ENCODE measurements at regions not wholly inside any gene's neighbourhood (a gene's known extent, or its start where the extent isn't known, plus 50 kb on each side); places are given as distances from the start of the nearest gene placed in this dataset.
A peak's percentile ranks its signal among the peaks of the same experiment; 100 is the strongest.
"Not testable (repeated sequence)": the region's sequence is repeated elsewhere in the genome, so short reads cannot be mapped to it uniquely, and the experiment has no call there.

DNA sequence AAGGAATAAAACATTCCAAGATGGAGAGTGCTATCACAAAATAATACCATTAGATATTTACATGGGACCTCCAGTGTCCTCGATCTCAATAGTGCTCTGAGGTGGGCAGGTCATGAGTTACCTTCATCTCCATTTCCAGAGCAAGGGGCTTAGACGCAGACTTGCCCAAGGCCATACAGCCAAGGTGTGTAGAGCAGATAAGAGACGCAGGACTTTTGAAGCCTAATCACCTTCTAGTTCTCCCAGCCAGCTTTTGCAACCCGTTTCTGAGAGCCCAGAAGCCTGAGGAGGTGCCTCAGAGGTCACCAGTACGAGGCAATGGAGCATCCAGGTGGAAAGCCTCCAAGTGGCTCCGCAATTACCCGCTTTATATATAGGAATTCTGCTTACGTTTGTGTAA lies 294.7 kb downstream of the LNPK start:
- H3K4me1 Mint-ChIP-seq, result no peaks in the 10 kb centered on the region

DNA sequence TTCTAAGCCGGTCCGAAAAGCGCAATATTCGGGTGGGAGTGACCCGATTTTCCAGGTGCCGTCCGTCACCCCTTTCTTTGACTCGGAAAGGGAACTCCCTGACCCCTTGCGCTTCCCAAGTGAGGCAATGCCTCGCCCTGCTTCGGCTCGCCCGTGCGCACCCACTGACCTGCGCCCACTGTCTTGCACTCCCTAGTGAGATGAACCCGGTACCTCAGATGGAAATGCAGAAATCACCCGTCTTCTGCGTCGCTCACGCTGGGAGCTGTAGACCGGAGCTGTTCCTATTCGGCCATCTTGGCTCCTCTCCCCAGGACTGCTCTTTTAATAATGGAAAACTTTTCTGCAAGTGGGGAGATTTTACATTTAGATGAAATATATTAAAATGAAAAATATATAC lies 297.5 kb downstream of the LNPK start:
- not testable (repeated sequence) for H3K4me3 ChIP-seq (ENCODE audit: low read depth, low read length); H3K9me3 Mint-ChIP-seq; H3K27ac ChIP-seq (ENCODE audit: insufficient read depth, low read length, poor library complexity, severe bottlenecking); H3K27me3 ChIP-seq (ENCODE audit: control insufficient read depth, insufficient read depth, low read length); DNase-seq; H3K4me1 ChIP-seq (ENCODE audit: control insufficient read depth, insufficient read depth, low read length, poor library complexity, severe bottlenecking); H3K36me3 ChIP-seq (ENCODE audit: control insufficient read depth, insufficient read depth, low read length); H3K4me1 Mint-ChIP-seq; H3K36me3 Mint-ChIP-seq; H3K27ac Mint-ChIP-seq; H3K9me3 ChIP-seq (ENCODE audit: control insufficient read depth in 2 of 2, low read length in 2 of 2); ATAC-seq (ENCODE audit: low read depth in 2 of 2); H3K27me3 Mint-ChIP-seq; H3K4me3 Mint-ChIP-seq

More for the DNA sequence above, 294.7 kb downstream of the LNPK start:
- DNase-seq (no peak), ATAC-seq (ENCODE audit: low read depth in 2 of 2) (no peak)
- Mint-ChIP-seq H3K27me3 (peaks cover 4% of the 10 kb centered on the region), H3K9me3 (peaks cover 0 to 12% (median 0%) of the 10 kb centered on the region in 7 donors), H3K36me3 (no peaks in the 10 kb centered on the region), H3K27ac (no peak overlapping the region), H3K4me3 (no peak overlapping the region)
- no peaks in the 10 kb centered on the region for H3K27me3 ChIP-seq (ENCODE audit: control insufficient read depth, insufficient read depth, low read length)
- no peaks in the 10 kb centered on the region for H3K9me3 ChIP-seq (ENCODE audit: control insufficient read depth in 2 of 2, low read length in 2 of 2)
- no peak overlapping the region for H3K27ac ChIP-seq (ENCODE audit: insufficient read depth, low read length, poor library complexity, severe bottlenecking)
- no peaks in the 10 kb centered on the region for H3K36me3 ChIP-seq (ENCODE audit: control insufficient read depth, insufficient read depth, low read length)
- no peak overlapping the region for H3K4me3 ChIP-seq (ENCODE audit: low read depth, low read length)
- no peaks in the 10 kb centered on the region for H3K4me1 ChIP-seq (ENCODE audit: control insufficient read depth, insufficient read depth, low read length, poor library complexity, severe bottlenecking)

DNA sequence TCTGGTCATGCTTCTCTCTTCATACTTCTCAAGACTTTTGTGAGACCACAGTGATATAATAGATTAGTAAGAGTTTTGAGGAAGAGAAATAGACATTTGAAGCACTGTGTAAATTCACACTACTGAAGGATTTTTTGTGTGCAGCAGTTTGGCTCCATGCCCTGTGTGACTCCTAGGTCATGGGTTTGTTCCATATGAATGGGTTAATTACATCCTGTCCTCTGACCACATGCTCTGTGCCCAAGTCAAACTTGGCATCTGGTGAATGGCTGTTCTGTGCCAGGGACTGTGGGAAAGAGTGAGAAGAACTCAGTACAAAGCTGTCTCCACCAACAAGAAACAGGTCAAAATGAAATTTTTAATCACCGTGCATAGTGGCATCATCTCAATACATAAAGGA lies 304.0 kb downstream of the LNPK start:
- no peak for ATAC-seq (ENCODE audit: low read depth in 2 of 2)
- Histone ChIP-seq H3K4me1 (ENCODE audit: control insufficient read depth, insufficient read depth, low read length, poor library complexity, severe bottlenecking) (no peaks in the 10 kb centered on the region), H3K9me3 (ENCODE audit: control insufficient read depth in 2 of 2, low read length in 2 of 2) (no peaks in the 10 kb centered on the region), H3K27ac (ENCODE audit: insufficient read depth, low read length, poor library complexity, severe bottlenecking) (no peak overlapping the region), H3K27me3 (ENCODE audit: control insufficient read depth, insufficient read depth, low read length) (no peaks in the 10 kb centered on the region), H3K36me3 (ENCODE audit: control insufficient read depth, insufficient read depth, low read length) (no peaks in the 10 kb centered on the region), H3K4me3 (ENCODE audit: low read depth, low read length) (no peak overlapping the region)
- no peaks in the 10 kb centered on the region for H3K9me3 Mint-ChIP-seq
- no peaks in the 10 kb centered on the region for H3K4me1 Mint-ChIP-seq
- no peak for DNase-seq
- no peak overlapping the region for H3K27ac Mint-ChIP-seq
- H3K36me3 Mint-ChIP-seq, result no peaks in the 10 kb centered on the region
- H3K4me3 Mint-ChIP-seq, result no peak overlapping the region
- peaks cover 4% of the 10 kb centered on the region for H3K27me3 Mint-ChIP-seq

DNA sequence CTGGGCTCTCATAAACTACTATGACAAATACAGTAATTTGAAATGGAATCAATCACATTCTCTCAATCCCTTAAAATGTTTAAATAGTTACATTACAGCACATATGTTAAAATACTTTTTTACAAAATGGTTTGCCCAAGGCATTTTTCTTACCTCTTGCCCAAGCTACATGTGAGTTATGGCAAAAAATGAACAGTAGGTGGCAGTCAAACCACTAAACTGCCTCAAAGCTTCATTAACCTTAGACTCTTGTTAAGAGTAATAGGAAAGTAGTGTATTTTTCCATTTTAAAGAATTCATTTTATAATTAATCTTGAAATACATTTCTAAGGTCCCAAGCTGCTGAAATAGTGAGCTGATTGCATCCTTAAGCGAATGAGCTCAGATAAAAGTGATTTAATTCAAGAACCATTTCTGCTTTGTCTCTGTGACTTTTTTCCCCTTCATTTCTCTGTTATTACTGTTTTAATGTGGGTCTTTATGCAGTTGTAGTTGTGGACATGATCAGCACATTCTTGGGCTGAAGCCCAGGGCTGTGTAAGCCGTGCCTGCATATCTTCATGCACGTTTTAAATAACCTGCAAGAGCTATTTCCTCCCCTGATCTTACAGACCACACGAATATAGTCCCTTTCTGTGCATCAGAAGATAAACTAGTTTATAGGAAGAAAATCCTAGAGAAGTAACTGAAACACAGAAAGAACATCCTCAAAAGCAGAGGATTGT lies 311.8 kb downstream of the LNPK start:
- no peak overlapping the region for H3K4me3 Mint-ChIP-seq
- no peaks in the 10 kb centered on the region for H3K4me1 Mint-ChIP-seq
- Histone ChIP-seq H3K4me1 (ENCODE audit: control insufficient read depth, insufficient read depth, low read length, poor library complexity, severe bottlenecking) (no peaks in the 10 kb centered on the region), H3K27ac (ENCODE audit: insufficient read depth, low read length, poor library complexity, severe bottlenecking) (no peak overlapping the region), H3K4me3 (ENCODE audit: low read depth, low read length) (no peak overlapping the region), H3K9me3 (ENCODE audit: control insufficient read depth in 2 of 2, low read length in 2 of 2) (no peaks in the 10 kb centered on the region), H3K27me3 (ENCODE audit: control insufficient read depth, insufficient read depth, low read length) (no peaks in the 10 kb centered on the region), H3K36me3 (ENCODE audit: control insufficient read depth, insufficient read depth, low read length) (no peaks in the 10 kb centered on the region)
- H3K9me3 Mint-ChIP-seq, result no peaks in the 10 kb centered on the region
- peak; percentile 4 to 72 (median 23) for DNase-seq
- no peaks in the 10 kb centered on the region for H3K36me3 Mint-ChIP-seq
- peaks cover 6% of the 10 kb centered on the region for H3K27me3 Mint-ChIP-seq
- H3K27ac Mint-ChIP-seq, result no peak overlapping the region
- no peak for ATAC-seq (ENCODE audit: low read depth in 2 of 2)

DNA sequence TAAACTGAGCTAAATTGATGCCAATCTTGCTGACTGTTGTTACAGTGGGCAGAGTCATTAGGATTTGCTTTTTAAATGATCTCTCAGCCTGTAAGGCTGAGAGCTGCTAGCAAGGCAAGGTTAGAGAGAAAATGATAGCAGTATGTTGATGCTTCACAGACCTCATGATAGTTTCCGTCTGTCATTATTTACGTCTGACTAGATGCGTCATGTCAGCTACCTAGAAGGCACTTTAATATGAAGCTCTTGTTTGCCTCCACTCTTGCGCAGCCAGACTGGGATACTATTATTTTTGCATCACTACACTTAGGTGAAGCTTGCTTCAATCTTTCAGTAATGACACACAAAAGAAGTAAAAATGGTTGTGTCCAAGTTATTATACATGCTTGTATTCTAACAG lies 313.8 kb downstream of the LNPK start:
- Mint-ChIP-seq H3K4me3 (no peak overlapping the region), H3K9me3 (no peaks in the 10 kb centered on the region), H3K27me3 (peaks cover 15% of the 10 kb centered on the region)

DNA sequence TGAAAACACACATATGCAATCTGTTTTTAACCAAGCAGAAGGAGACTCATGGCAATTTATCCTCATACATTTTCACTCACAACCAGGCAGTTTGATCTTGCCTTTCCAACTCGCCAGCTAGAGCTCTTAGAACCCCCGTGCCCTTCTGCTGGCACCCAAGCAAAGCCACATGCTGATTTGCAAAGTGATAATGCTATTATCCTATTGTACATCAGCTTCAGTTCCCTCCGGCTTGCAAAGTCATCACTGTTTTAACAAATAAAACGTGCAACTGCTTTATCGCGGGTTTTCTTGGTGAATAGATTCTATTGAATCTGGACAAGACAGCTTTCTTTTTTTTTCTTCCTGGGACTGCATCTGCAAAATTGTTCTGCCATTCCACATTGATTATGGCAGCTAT lies 314.6 kb downstream of the LNPK start:
- no peaks in the 10 kb centered on the region for H3K9me3 Mint-ChIP-seq
- H3K27me3 Mint-ChIP-seq, result peaks cover 15% of the 10 kb centered on the region
- Histone ChIP-seq H3K9me3 (ENCODE audit: control insufficient read depth in 2 of 2, low read length in 2 of 2) (no peaks in the 10 kb centered on the region), H3K4me1 (ENCODE audit: control insufficient read depth, insufficient read depth, low read length, poor library complexity, severe bottlenecking) (no peaks in the 10 kb centered on the region), H3K27ac (ENCODE audit: insufficient read depth, low read length, poor library complexity, severe bottlenecking) (no peak overlapping the region), H3K4me3 (ENCODE audit: low read depth, low read length) (no peak overlapping the region), H3K36me3 (ENCODE audit: control insufficient read depth, insufficient read depth, low read length) (no peaks in the 10 kb centered on the region), H3K27me3 (ENCODE audit: control insufficient read depth, insufficient read depth, low read length) (no peaks in the 10 kb centered on the region)
- H3K36me3 Mint-ChIP-seq, result no peaks in the 10 kb centered on the region
- H3K4me1 Mint-ChIP-seq, result no peaks in the 10 kb centered on the region
- DNase-seq, result no peak
- no peak for ATAC-seq (ENCODE audit: low read depth in 2 of 2)
- H3K27ac Mint-ChIP-seq, result no peak overlapping the region
- no peak overlapping the region for H3K4me3 Mint-ChIP-seq

More for the DNA sequence above, 313.8 kb downstream of the LNPK start:
- Mint-ChIP-seq H3K36me3 (no peaks in the 10 kb centered on the region), H3K4me1 (no peaks in the 10 kb centered on the region), H3K27ac (no peak overlapping the region)
- H3K4me3 ChIP-seq (ENCODE audit: low read depth, low read length), result no peak overlapping the region
- no peaks in the 10 kb centered on the region for H3K4me1 ChIP-seq (ENCODE audit: control insufficient read depth, insufficient read depth, low read length, poor library complexity, severe bottlenecking)
- ATAC-seq (ENCODE audit: low read depth in 2 of 2) (no peak), DNase-seq (no peak)
- H3K9me3 ChIP-seq (ENCODE audit: control insufficient read depth in 2 of 2, low read length in 2 of 2), result no peaks in the 10 kb centered on the region
- no peak overlapping the region for H3K27ac ChIP-seq (ENCODE audit: insufficient read depth, low read length, poor library complexity, severe bottlenecking)
- no peaks in the 10 kb centered on the region for H3K36me3 ChIP-seq (ENCODE audit: control insufficient read depth, insufficient read depth, low read length)
- H3K27me3 ChIP-seq (ENCODE audit: control insufficient read depth, insufficient read depth, low read length), result no peaks in the 10 kb centered on the region

DNA sequence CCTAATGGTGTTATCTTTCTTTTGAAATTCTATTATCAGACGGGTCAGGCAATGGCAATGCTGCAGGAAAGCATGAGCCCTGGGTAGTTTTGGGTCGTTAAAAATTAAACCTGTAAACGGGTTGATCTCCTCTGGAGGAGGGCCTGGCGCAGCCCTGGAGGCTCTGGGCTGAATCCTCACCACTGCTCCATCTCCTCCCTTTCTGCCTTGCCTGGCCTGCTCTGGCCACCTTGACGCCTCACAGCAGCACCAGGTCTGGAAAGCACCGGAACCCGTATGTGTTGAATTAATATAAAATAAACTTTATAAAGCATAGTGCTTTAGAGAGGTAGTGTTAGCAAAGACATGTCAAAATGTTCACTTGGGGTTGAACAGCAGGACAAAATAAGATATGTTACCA lies 316.1 kb downstream of the LNPK start:
- ATAC-seq (ENCODE audit: low read depth in 2 of 2) (no peak), DNase-seq (no peak)
- no peak overlapping the region for H3K27ac ChIP-seq (ENCODE audit: insufficient read depth, low read length, poor library complexity, severe bottlenecking)
- H3K9me3 Mint-ChIP-seq, result no peaks in the 10 kb centered on the region
- no peaks in the 10 kb centered on the region for H3K27me3 ChIP-seq (ENCODE audit: control insufficient read depth, insufficient read depth, low read length)
- no peaks in the 10 kb centered on the region for H3K36me3 ChIP-seq (ENCODE audit: control insufficient read depth, insufficient read depth, low read length)
- H3K27ac Mint-ChIP-seq, result no peak overlapping the region
- H3K27me3 Mint-ChIP-seq, result peaks cover 15% of the 10 kb centered on the region
- no peaks in the 10 kb centered on the region for H3K4me1 ChIP-seq (ENCODE audit: control insufficient read depth, insufficient read depth, low read length, poor library complexity, severe bottlenecking)
- no peaks in the 10 kb centered on the region for H3K36me3 Mint-ChIP-seq
- no peak overlapping the region for H3K4me3 ChIP-seq (ENCODE audit: low read depth, low read length)
- H3K9me3 ChIP-seq (ENCODE audit: control insufficient read depth in 2 of 2, low read length in 2 of 2), result no peaks in the 10 kb centered on the region
- H3K4me1 Mint-ChIP-seq, result no peaks in the 10 kb centered on the region
- H3K4me3 Mint-ChIP-seq, result no peak overlapping the region

DNA sequence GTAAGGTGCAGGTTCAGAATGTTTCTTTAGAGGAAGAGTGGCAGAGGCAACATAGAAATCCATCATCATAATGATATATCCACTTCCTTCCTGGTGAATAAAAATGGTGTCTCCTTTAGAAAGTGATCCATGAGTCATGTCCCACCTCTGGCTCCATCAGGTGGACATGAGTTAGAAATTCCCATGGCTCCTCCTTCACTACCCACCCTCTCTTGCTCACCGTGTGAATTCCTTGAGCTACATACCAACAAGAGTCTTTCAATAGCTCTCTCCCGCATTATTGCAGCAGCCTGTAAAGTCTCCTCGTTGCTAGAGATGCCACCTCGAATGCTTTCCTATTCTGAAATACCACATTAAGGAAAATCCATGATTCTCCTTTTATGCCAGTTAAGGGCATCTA lies 317.6 kb downstream of the LNPK start:
- Mint-ChIP-seq H3K27me3 (peaks cover 15% of the 10 kb centered on the region), H3K9me3 (no peaks in the 10 kb centered on the region), H3K27ac (no peak overlapping the region), H3K36me3 (no peaks in the 10 kb centered on the region), H3K4me1 (no peaks in the 10 kb centered on the region), H3K4me3 (no peak overlapping the region)
- no peaks in the 10 kb centered on the region for H3K36me3 ChIP-seq (ENCODE audit: control insufficient read depth, insufficient read depth, low read length)
- no peak overlapping the region for H3K27ac ChIP-seq (ENCODE audit: insufficient read depth, low read length, poor library complexity, severe bottlenecking)
- no peaks in the 10 kb centered on the region for H3K27me3 ChIP-seq (ENCODE audit: control insufficient read depth, insufficient read depth, low read length)
- no peak overlapping the region for H3K4me3 ChIP-seq (ENCODE audit: low read depth, low read length)
- no peak for DNase-seq
- H3K4me1 ChIP-seq (ENCODE audit: control insufficient read depth, insufficient read depth, low read length, poor library complexity, severe bottlenecking), result no peaks in the 10 kb centered on the region
- ATAC-seq (ENCODE audit: low read depth in 2 of 2), result no peak
- no peaks in the 10 kb centered on the region for H3K9me3 ChIP-seq (ENCODE audit: control insufficient read depth in 2 of 2, low read length in 2 of 2)

All from CD4-positive, CD25-positive, alpha-beta regulatory T cell (primary cell).